Pancreas (tissue), 10 donors: ENCODE measurements at regions not wholly inside any gene's neighbourhood (a gene's known extent, or its start where the extent isn't known, plus 50 kb on each side); places are given as distances from the start of the nearest gene placed in this dataset.

Source experiments
- ATAC-seq, 4 donors: fragments of 200-7000 bp; cut with Tn5 transposase; one replicate each; pipeline versions ENCODE4 v1.8.0 to v1.9.1; 2020; ENCODE audit warnings: mild to moderate bottlenecking in 4 of 4, moderate library complexity in 4 of 4
- DNase-seq, 6 donors: peaks; one replicate each; pipeline ENCODE4 v3.0.0-alpha.2; 2020
- FAIRE-seq: peaks from 2 replicates; lab custom pipeline; 2012; peaks lifted over from hg19 to GRCh38; lab: Jason Lieb, UNC
- H3K27ac ChIP-seq, 4 donors: fragments of 200-600 bp; sonication (generic); 1 replicate in 3 of 4; 2 replicates in 1 of 4; pipeline versions ENCODE4 v1.5.0 to v1.8.0; 2020
- H3K27me3 ChIP-seq, 4 donors: fragments of 200-600 bp; one replicate each; pipeline ENCODE4 v1.8.0; 2021
- H3K36me3 ChIP-seq, 3 donors: fragments of 200-600 bp; sonication (generic) in 1 of 3; one replicate each; pipeline versions ENCODE4 v1.5.0 to v1.8.0; 2020 to 2021
- H3K4me1 ChIP-seq, 3 donors: fragments of 200-600 bp; one replicate each; pipeline ENCODE4 v1.8.0; 2021
- H3K4me3 ChIP-seq, 4 donors: fragments of 200-600 bp; sonication (generic) in 2 of 4; one replicate each; pipeline versions ENCODE4 v1.5.0 to v1.8.0; 2020 to 2021
- H3K9me3 ChIP-seq, 4 donors: fragments of 200-600 bp; one replicate each; pipeline ENCODE4 v1.8.0; 2021
- WGBS, 2 donors: extraction: QIAGEN DNeasy Blood & Tissue Kit; methylation state at CpG; one replicate each; pipeline ENCODE4 v1.1.7; 2013; 5-methylcytosine and 5-hydroxymethylcytosine counted together
- intact Hi-C, 3 donors: fragments of 100-400 bp; cut with DNase I; formaldehyde crosslinking; loops; one replicate each; pipeline versions ENCODE4 v1.11.1 to v1.14.2; 2022
- TF ChIP-seq, protein P1 (sequence below), 4 donors: fragments of 200-600 bp; sonication (generic) in 3 of 4; IDR thresholded peaks; one replicate each; pipeline versions ENCODE4 v1.5.0 to v1.8.0; 2021; ENCODE audit warnings: antibody characterized with exemption in 4 of 4
- donor health status: healthy with polysubstance abuse.
- donor health status: DM: no; HTN: no; CAD: no; lungs with moderate emphysema.
- donor health status: DM: no; HTN: no; CAD: no.
- donor health status: control.
- donor health status: control.
- donor health status: Bipolar disorder and iron deficiency.
- donor health status: DM: yes; HTN: yes; CAD: no.
- donor health status: DM: no; HTN: no; CAD: no.
- donor health status: DM: no; HTN: no; CAD: no.
- donor health status: DM: yes; HTN: yes; CAD: no.

- no peaks in the 10 kb centered on the region for H3K36me3 ChIP-seq
- intact Hi-C loops: no loop called here
- no peak for FAIRE-seq
- TF ChIP-seq, protein P1, sequence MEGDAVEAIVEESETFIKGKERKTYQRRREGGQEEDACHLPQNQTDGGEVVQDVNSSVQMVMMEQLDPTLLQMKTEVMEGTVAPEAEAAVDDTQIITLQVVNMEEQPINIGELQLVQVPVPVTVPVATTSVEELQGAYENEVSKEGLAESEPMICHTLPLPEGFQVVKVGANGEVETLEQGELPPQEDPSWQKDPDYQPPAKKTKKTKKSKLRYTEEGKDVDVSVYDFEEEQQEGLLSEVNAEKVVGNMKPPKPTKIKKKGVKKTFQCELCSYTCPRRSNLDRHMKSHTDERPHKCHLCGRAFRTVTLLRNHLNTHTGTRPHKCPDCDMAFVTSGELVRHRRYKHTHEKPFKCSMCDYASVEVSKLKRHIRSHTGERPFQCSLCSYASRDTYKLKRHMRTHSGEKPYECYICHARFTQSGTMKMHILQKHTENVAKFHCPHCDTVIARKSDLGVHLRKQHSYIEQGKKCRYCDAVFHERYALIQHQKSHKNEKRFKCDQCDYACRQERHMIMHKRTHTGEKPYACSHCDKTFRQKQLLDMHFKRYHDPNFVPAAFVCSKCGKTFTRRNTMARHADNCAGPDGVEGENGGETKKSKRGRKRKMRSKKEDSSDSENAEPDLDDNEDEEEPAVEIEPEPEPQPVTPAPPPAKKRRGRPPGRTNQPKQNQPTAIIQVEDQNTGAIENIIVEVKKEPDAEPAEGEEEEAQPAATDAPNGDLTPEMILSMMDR (IDR thresholded peaks at IDR 0.05): no peak
- H3K9me3 ChIP-seq: no peaks in the 10 kb centered on the region
- H3K27ac ChIP-seq: peak overlapping the region; percentile 55 to 75 (median 63)
- H3K27me3 ChIP-seq: no peaks in the 10 kb centered on the region
- 18 to 27% methylated on average over 4 of the region's 4 CpGs for WGBS, 2 donors
- H3K4me1 ChIP-seq: peaks cover 0 to 11% (median 11%) of the 10 kb centered on the region in 3 donors
- H3K4me3 ChIP-seq: no peak overlapping the region
- peak; percentile 96 to 98 (median 97) for ATAC-seq
- peak in 4 of 6 donors; percentile 66 to 82 (median 80) for DNase-seq
Measured at GRCh38 chr12:98439981-98440581, 75.3 kb upstream of the TMPO start.

GRCh38 chr12:98446060-98446459 lies 69.3 kb upstream of the TMPO start:
- TF ChIP-seq, protein P1 (IDR thresholded peaks at IDR 0.05): no peak
- ATAC-seq: no peak
- 77 to 78% methylated on average over 1 of the region's 1 CpG for WGBS, 2 donors
- Histone ChIP-seq H3K4me3 (no peak overlapping the region), H3K27me3 (no peaks in the 10 kb centered on the region), H3K36me3 (no peaks in the 10 kb centered on the region), H3K27ac (no peak overlapping the region), H3K9me3 (no peaks in the 10 kb centered on the region), H3K4me1 (no peaks in the 10 kb centered on the region)
- no peak for DNase-seq
- intact Hi-C loops: no loop called here
- no peak for FAIRE-seq

- Histone ChIP-seq H3K36me3 (no peaks in the 10 kb centered on the region), H3K27me3 (no peaks in the 10 kb centered on the region), H3K4me3 (no peak overlapping the region), H3K9me3 (no peaks in the 10 kb centered on the region), H3K27ac (no peak overlapping the region), H3K4me1 (no peaks in the 10 kb centered on the region)
- TF ChIP-seq, protein P1 (IDR thresholded peaks at IDR 0.05): no peak
- intact Hi-C loops: no loop called here
- ATAC-seq (no peak), DNase-seq (no peak), FAIRE-seq (no peak)
- 15 to 22% methylated on average over 1 of the region's 1 CpG for WGBS, 2 donors
Measured at GRCh38 chr12:98446682-98447081, 68.7 kb upstream of the TMPO start.

- no peak for FAIRE-seq
- H3K4me1 ChIP-seq: no peaks in the 10 kb centered on the region
- H3K27me3 ChIP-seq: no peaks in the 10 kb centered on the region
- intact Hi-C loops: no loop called here
- no peak overlapping the region for H3K4me3 ChIP-seq
- no peaks in the 10 kb centered on the region for H3K9me3 ChIP-seq
- 92 to 96% methylated on average over 3 of the region's 3 CpGs for WGBS, 2 donors
- DNase-seq: no peak
- TF ChIP-seq, protein P1 (IDR thresholded peaks at IDR 0.05): no peak
- no peak overlapping the region for H3K27ac ChIP-seq
- no peak for ATAC-seq
- no peaks in the 10 kb centered on the region for H3K36me3 ChIP-seq
Measured at GRCh38 chr12:98449584-98449983, 65.8 kb upstream of the TMPO start.

- intact Hi-C loops: no loop called here
Measured at GRCh38 chr12:98453070-98453469, 62.3 kb upstream of the TMPO start.

More at GRCh38 chr12:98453070-98453469, 62.3 kb upstream of the TMPO start:
- TF ChIP-seq, protein P1 (IDR thresholded peaks at IDR 0.05): no peak
- H3K36me3 ChIP-seq: no peaks in the 10 kb centered on the region
- ATAC-seq (no peak), DNase-seq (no peak), FAIRE-seq (no peak)
- H3K4me1 ChIP-seq: no peaks in the 10 kb centered on the region
- H3K27me3 ChIP-seq: no peaks in the 10 kb centered on the region
- no peaks in the 10 kb centered on the region for H3K9me3 ChIP-seq
- H3K27ac ChIP-seq: no peak overlapping the region
- WGBS, 2 donors: 93 to 97% methylated on average over 4 of the region's 4 CpGs
- no peak overlapping the region for H3K4me3 ChIP-seq
